Trophoblast cell (in vitro differentiated cells and primary cell): ENCODE measurements at regions not wholly inside any gene's neighbourhood (a gene's known extent, or its start where the extent isn't known, plus 50 kb on each side); places are given as distances from the start of the nearest gene placed in this dataset.

Experiments
- DNase-seq, 2 donors: peaks; one replicate each; pipeline ENCODE4 v3.0.0-alpha.2; 2016
- H2AFZ ChIP-seq: 2 replicates; pipeline ENCODE4 v1.6.1; 2013; ENCODE audit warnings: low read length, moderate library complexity, mild to moderate bottlenecking; ENCODE audit not compliant: insufficient read depth, poor library complexity
- H2AK5ac ChIP-seq: 2 replicates; pipeline ENCODE4 v1.6.1; 2013; ENCODE audit warnings: mild to moderate bottlenecking, low read length
- H2BK120ac ChIP-seq: 2 replicates; pipeline ENCODE4 v1.6.1; 2013; ENCODE audit warnings: low read length, mild to moderate bottlenecking, moderate library complexity; ENCODE audit not compliant: insufficient read depth, poor library complexity
- H2BK12ac ChIP-seq: 2 replicates; pipeline ENCODE4 v1.6.1; 2013; ENCODE audit warnings: mild to moderate bottlenecking, low read length, moderate library complexity
- H2BK5ac ChIP-seq: 2 replicates; pipeline ENCODE4 v1.6.1; 2013; ENCODE audit warnings: low read length, low read depth, moderate library complexity, mild to moderate bottlenecking; ENCODE audit not compliant: poor library complexity
- H3K14ac ChIP-seq: 2 replicates; pipeline ENCODE4 v1.6.1; 2013; ENCODE audit warnings: mild to moderate bottlenecking, low read length
- H3K18ac ChIP-seq: 2 replicates; pipeline ENCODE4 v1.6.1; 2013; ENCODE audit warnings: mild to moderate bottlenecking, low read length
- H3K23ac ChIP-seq: 2 replicates; pipeline ENCODE4 v1.6.1; 2013; ENCODE audit warnings: low read length
- H3K27ac ChIP-seq: 2 replicates; pipeline ENCODE4 v1.5.1; 2013; ENCODE audit warnings: low read depth, mild to moderate bottlenecking, inconsistent platforms, low read length, moderate library complexity
- H3K27me3 ChIP-seq: 2 replicates; pipeline ENCODE4 v1.6.1; 2013; ENCODE audit warnings: inconsistent platforms, mild to moderate bottlenecking, low read length, moderate library complexity; ENCODE audit not compliant: insufficient read depth
- H3K36me3 ChIP-seq, 2 experiments: 1 replicate in 1 of 2; 2 replicates in 1 of 2; pipeline ENCODE4 v1.6.1; 2013; ENCODE audit warnings: low read length in 2 of 2, mild to moderate bottlenecking in 2 of 2, moderate library complexity in 1 of 2; ENCODE audit not compliant: insufficient read depth in 2 of 2, control insufficient read depth in 1 of 2
- H3K4ac ChIP-seq: 2 replicates; pipeline ENCODE4 v1.6.1; 2013; ENCODE audit warnings: low read depth, mild to moderate bottlenecking, low read length, moderate library complexity
- H3K4me1 ChIP-seq, 2 experiments: 1 replicate in 1 of 2; 2 replicates in 1 of 2; pipeline ENCODE4 v1.6.1; 2013; ENCODE audit warnings: low read length in 2 of 2, mild to moderate bottlenecking in 2 of 2, moderate library complexity in 1 of 2; ENCODE audit not compliant: insufficient read depth in 2 of 2, control insufficient read depth in 1 of 2
- H3K4me2 ChIP-seq: 2 replicates; pipeline ENCODE4 v1.6.1; 2013; ENCODE audit warnings: inconsistent platforms, mild to moderate bottlenecking, low read length, moderate library complexity
- H3K4me3 ChIP-seq: 2 replicates; pipeline ENCODE4 v1.5.1; 2013; ENCODE audit warnings: mild to moderate bottlenecking, low read depth, low read length, inconsistent platforms
- H3K79me1 ChIP-seq: one replicate; pipeline ENCODE4 v1.6.1; 2013; ENCODE audit warnings: low read length
- H3K79me2 ChIP-seq: 2 replicates; pipeline ENCODE4 v1.6.1; 2013; ENCODE audit warnings: low read length, mild to moderate bottlenecking; ENCODE audit not compliant: control insufficient read depth, insufficient read depth, poor library complexity
- H3K9ac ChIP-seq: 2 replicates; pipeline ENCODE4 v1.6.1; 2013; ENCODE audit warnings: mild to moderate bottlenecking, low read length
- H3K9me3 ChIP-seq: 2 replicates; pipeline ENCODE4 v1.6.1; 2013; ENCODE audit warnings: low read depth, mild to moderate bottlenecking, control low read depth, inconsistent platforms, low read length; ENCODE audit not compliant: insufficient read depth
- H4K12ac ChIP-seq: 2 replicates; pipeline ENCODE4 v1.6.1; 2013; ENCODE audit warnings: low read depth, mild to moderate bottlenecking, low read length, moderate library complexity
- H4K8ac ChIP-seq: 2 replicates; pipeline ENCODE4 v1.6.1; 2013; ENCODE audit warnings: low read depth, mild to moderate bottlenecking, low read length, moderate library complexity
- H4K91ac ChIP-seq: one replicate; pipeline ENCODE4 v1.6.1; 2013; ENCODE audit warnings: low read depth, mild to moderate bottlenecking, low read length, moderate library complexity
- WGBS: extraction: QIAGEN DNeasy Blood & Tissue Kit; methylation state at CpG from one replicate; pipeline ENCODE4 v1.1.7; 2013; ENCODE audit warnings: missing lambda C conversion rate; ENCODE audit not compliant: insufficient read length, insufficient coverage; ENCODE audit errors: extremely low coverage; 5-methylcytosine and 5-hydroxymethylcytosine counted together

- H3K14ac ChIP-seq, result no peak overlapping the region
- peak overlapping the region; percentile 12 for H3K23ac ChIP-seq
- no peak overlapping the region for H4K8ac ChIP-seq
- no peak overlapping the region for H2BK5ac ChIP-seq
- H4K91ac ChIP-seq, result no peak overlapping the region
- H3K18ac ChIP-seq, result no peak overlapping the region
- H3K79me1 ChIP-seq, result no peaks in the 10 kb centered on the region
- H2AFZ ChIP-seq, result no peak overlapping the region
- no peak overlapping the region for H3K4ac ChIP-seq
- H3K4me2 ChIP-seq, result no peak overlapping the region
- no peak overlapping the region for H2BK12ac ChIP-seq
- H3K27me3 ChIP-seq, result no peaks in the 10 kb centered on the region
- no peak overlapping the region for H2BK120ac ChIP-seq
- DNase-seq, result no peak
- no peaks in the 10 kb centered on the region for H3K4me1 ChIP-seq
- H4K12ac ChIP-seq, result no peak overlapping the region
- no peaks in the 10 kb centered on the region for H3K79me2 ChIP-seq
- H3K4me3 ChIP-seq, result no peak overlapping the region
- H3K36me3 ChIP-seq, result no peaks in the 10 kb centered on the region
- WGBS, result no CpG with 5 or more reads among the region's 4 CpGs
- no peak overlapping the region for H2AK5ac ChIP-seq
- H3K9ac ChIP-seq, result no peak overlapping the region
- no peak overlapping the region for H3K27ac ChIP-seq
- peaks cover 6% of the 10 kb centered on the region for H3K9me3 ChIP-seq
Measured at GRCh38 chr16:82412770-82413169, 214.0 kb upstream of the CDH13 start.

- Histone ChIP-seq H3K18ac (no peak overlapping the region), H2BK12ac (no peak overlapping the region), H2BK5ac (no peak overlapping the region), H2AK5ac (no peak overlapping the region), H3K4me2 (no peak overlapping the region), H3K36me3 (no peaks in the 10 kb centered on the region), H3K14ac (no peak overlapping the region), H4K8ac (no peak overlapping the region), H3K27me3 (no peaks in the 10 kb centered on the region), H2BK120ac (no peak overlapping the region), H3K4me3 (no peak overlapping the region), H3K27ac (no peak overlapping the region), H4K12ac (no peak overlapping the region), H3K9me3 (peaks cover 3% of the 10 kb centered on the region), H4K91ac (no peak overlapping the region), H3K9ac (no peak overlapping the region), H3K4ac (no peak overlapping the region), H3K79me1 (no peaks in the 10 kb centered on the region), H3K23ac (no peak overlapping the region), H3K4me1 (no peaks in the 10 kb centered on the region), H2AFZ (no peak overlapping the region), H3K79me2 (no peaks in the 10 kb centered on the region)
- no peak for DNase-seq
- no CpG with 5 or more reads among the region's 6 CpGs for WGBS
Measured at GRCh38 chr16:82405736-82406135, 221.0 kb upstream of the CDH13 start.

- H2AK5ac ChIP-seq, result no peak overlapping the region
- H3K9me3 ChIP-seq, result peaks cover 3% of the 10 kb centered on the region
- no peak overlapping the region for H2BK12ac ChIP-seq
- H3K9ac ChIP-seq, result no peak overlapping the region
- no peak overlapping the region for H3K18ac ChIP-seq
- H3K27ac ChIP-seq, result no peak overlapping the region
- H4K12ac ChIP-seq, result no peak overlapping the region
- H3K4me3 ChIP-seq, result no peak overlapping the region
- WGBS, result no CpG with 5 or more reads among the region's 3 CpGs
- no peak overlapping the region for H3K23ac ChIP-seq
- H4K8ac ChIP-seq, result no peak overlapping the region
- H3K79me2 ChIP-seq, result no peaks in the 10 kb centered on the region
- no peak for DNase-seq
- no peak overlapping the region for H2BK120ac ChIP-seq
- no peaks in the 10 kb centered on the region for H3K79me1 ChIP-seq
- H3K14ac ChIP-seq, result no peak overlapping the region
- H4K91ac ChIP-seq, result no peak overlapping the region
- H3K4ac ChIP-seq, result no peak overlapping the region
- H2AFZ ChIP-seq, result no peak overlapping the region
- H2BK5ac ChIP-seq, result no peak overlapping the region
- no peaks in the 10 kb centered on the region for H3K36me3 ChIP-seq
- H3K27me3 ChIP-seq, result no peaks in the 10 kb centered on the region
- no peak overlapping the region for H3K4me2 ChIP-seq
- H3K4me1 ChIP-seq, result no peaks in the 10 kb centered on the region
Measured at GRCh38 chr16:82404586-82405315, 222.0 kb upstream of the CDH13 start.

- no peak overlapping the region for H3K9ac ChIP-seq
- H3K27me3 ChIP-seq, result no peaks in the 10 kb centered on the region
- no peak overlapping the region for H3K14ac ChIP-seq
- H3K79me2 ChIP-seq, result no peaks in the 10 kb centered on the region
- no peaks in the 10 kb centered on the region for H3K79me1 ChIP-seq
- H2AFZ ChIP-seq, result no peak overlapping the region
- DNase-seq, result no peak
- H4K12ac ChIP-seq, result no peak overlapping the region
- no peak overlapping the region for H3K18ac ChIP-seq
- no peak overlapping the region for H4K91ac ChIP-seq
- no CpG with 5 or more reads among the region's 5 CpGs for WGBS
- H3K27ac ChIP-seq, result no peak overlapping the region
- no peak overlapping the region for H3K4ac ChIP-seq
- no peak overlapping the region for H2BK120ac ChIP-seq
- no peak overlapping the region for H2BK5ac ChIP-seq
- no peaks in the 10 kb centered on the region for H3K9me3 ChIP-seq
- H3K4me1 ChIP-seq, result no peaks in the 10 kb centered on the region
- H3K36me3 ChIP-seq, result no peaks in the 10 kb centered on the region
- H2AK5ac ChIP-seq, result no peak overlapping the region
- no peak overlapping the region for H3K4me2 ChIP-seq
- H2BK12ac ChIP-seq, result no peak overlapping the region
- H3K23ac ChIP-seq, result peak overlapping the region; percentile 21
- no peak overlapping the region for H3K4me3 ChIP-seq
- H4K8ac ChIP-seq, result no peak overlapping the region
Measured at GRCh38 chr16:82402665-82403218, 224.0 kb upstream of the CDH13 start.
